HCT116 (cell line): ENCODE measurements at regions not wholly inside any gene's neighbourhood (a gene's known extent, or its start where the extent isn't known, plus 50 kb on each side); places are given as distances from the start of the nearest gene placed in this dataset.

ENCODE experiments used
- ATAC-seq: fragments of 200-7000 bp; cut with Tn5 transposase; 2 replicates; pipeline ENCODE4 v1.9.1; 2020; ENCODE audit warnings: mild to moderate bottlenecking, moderate library complexity
- BruUV-seq: library from RNA; stranded (reverse); fragments of 400-500 nt; replicated peaks from 2 replicates; lab custom pipeline; 2021; lab: Mats Ljungman, UMichigan
- CTCF ChIA-PET: fragments of 300-600 bp; sonication (Branson Sonifier 250); formaldehyde crosslinking; loops from one replicate; lab custom pipeline; 2021; ENCODE audit warnings: antibody characterized with exemption; lab: Charles Lee
- POLR2A ChIA-PET: fragments of 300-600, 350-600 bp; sonication (Branson Sonifier 250); formaldehyde crosslinking; loops from one replicate; lab custom pipeline; 2021; ENCODE audit warnings: antibody characterized with exemption; lab: Charles Lee
- RAD21 ChIA-PET, 2 experiments: fragments of 300-600 bp; sonication (Branson Sonifier 250); formaldehyde crosslinking; loops; one replicate each; lab custom pipeline; 2023; ENCODE audit warnings: low total read pairs in 2 of 2; ENCODE audit not compliant: uncharacterized antibody in 2 of 2, unreplicated experiment in 2 of 2, low non-redundant PET in 1 of 2; lab: Charles Lee
- DNase-seq: peaks from one replicate; pipeline ENCODE4 v3.0.0-alpha.2; 2010; ENCODE audit warnings: low read depth, low spot score
- H2AFZ ChIP-seq: fragments of 200-600 bp; shearing (Covaris generic), sonication (generic); 2 replicates; pipeline ENCODE4 v1.6.1; 2017; ENCODE audit warnings: low read depth, mixed run types, mixed read lengths, antibody characterized with exemption, low read length; ENCODE audit not compliant: poor library complexity, severe bottlenecking
- H3K27ac ChIP-seq: 2 replicates; pipeline ENCODE4 v1.5.1; 2012; ENCODE audit warnings: low read depth, low read length
- H3K27me3 ChIP-seq: fragments of 200-600 bp; sonication (generic); 2 replicates; pipeline ENCODE4 v1.6.1; 2016; ENCODE audit warnings: mixed run types, low read length, mixed read lengths; ENCODE audit not compliant: insufficient read depth
- H3K36me3 ChIP-seq, 2 experiments: fragments of 200-500 bp in 1 of 2; fragments of 200-600 bp in 1 of 2; sonication (Bioruptor generic) in 1 of 2; sonication (generic) in 1 of 2; 2 replicates each; pipeline versions ENCODE4 v1.5.1 to v1.6.1; 2014 to 2016; ENCODE audit warnings: low read length in 2 of 2, inconsistent platforms in 1 of 2, mixed read lengths in 1 of 2, mixed run types in 1 of 2; ENCODE audit not compliant: insufficient read depth in 2 of 2, control insufficient read depth in 1 of 2
- H3K4me1 ChIP-seq, 2 experiments: fragments of 200-600 bp in 1 of 2; sonication (generic) in 1 of 2; 2 replicates each; pipeline versions ENCODE4 v1.5.1 to v1.6.1; 2012 to 2017; ENCODE audit warnings: low read length in 2 of 2, inconsistent platforms in 1 of 2, mild to moderate bottlenecking in 1 of 2, mixed read lengths in 1 of 2, mixed run types in 1 of 2, moderate library complexity in 1 of 2; ENCODE audit not compliant: insufficient read depth in 2 of 2, control insufficient read depth in 1 of 2
- H3K4me2 ChIP-seq: fragments of 200-600 bp; sonication (generic); 2 replicates; pipeline ENCODE4 v1.6.1; 2017; ENCODE audit warnings: mixed run types, low read length, mixed read lengths
- H3K4me3 ChIP-seq, 2 experiments: fragments of 200-600 bp in 1 of 2; sonication (generic) in 1 of 2; replicated peaks in 1 of 2; 2 replicates each; pipeline ENCODE4 v1.5.1; 2011 to 2016; ENCODE audit warnings: low read length in 2 of 2, control low read depth in 1 of 2, low read depth in 1 of 2, mild to moderate bottlenecking in 1 of 2, mixed read lengths in 1 of 2, mixed run types in 1 of 2
- H3K79me2 ChIP-seq: fragments of 200-600 bp; sonication (generic); 2 replicates; pipeline ENCODE4 v1.6.1; 2017; ENCODE audit warnings: mild to moderate bottlenecking, mixed run types, low read length, moderate library complexity, mixed read lengths; ENCODE audit not compliant: insufficient read depth
- H3K9ac ChIP-seq: fragments of 200-600 bp; sonication (generic); 2 replicates; pipeline ENCODE4 v1.6.1; 2016; ENCODE audit warnings: low read length, mixed read lengths
- H3K9me2 ChIP-seq: fragments of 200-600 bp; sonication (generic), shearing (Covaris generic); 2 replicates; pipeline ENCODE4 v1.6.1; 2017; ENCODE audit warnings: mixed run types, mild to moderate bottlenecking, moderate library complexity; ENCODE audit not compliant: insufficient read depth
- H3K9me3 ChIP-seq, 2 experiments: fragments of 200-500 bp in 1 of 2; fragments of 200-600 bp in 1 of 2; sonication (Bioruptor generic) in 1 of 2; sonication (generic) in 1 of 2; 2 replicates each; pipeline ENCODE4 v1.6.1; 2014 to 2017; ENCODE audit warnings: low read length in 2 of 2, mixed read lengths in 2 of 2, inconsistent platforms in 1 of 2, low read depth in 1 of 2, mild to moderate bottlenecking in 1 of 2, mixed run types in 1 of 2, moderate library complexity in 1 of 2; ENCODE audit not compliant: control insufficient read depth in 1 of 2, insufficient read depth in 1 of 2
- H4K20me1 ChIP-seq: fragments of 200-600 bp; sonication (generic), shearing (Covaris generic); 2 replicates; pipeline ENCODE4 v1.6.1; 2017; ENCODE audit warnings: mixed run types, mild to moderate bottlenecking, moderate library complexity; ENCODE audit not compliant: insufficient read depth
- ATF3 ChIP-seq: IDR thresholded peaks from 2 replicates; pipeline ENCODE4 v1.6.1; 2012
- CBX3 ChIP-seq: IDR thresholded peaks from 2 replicates; pipeline ENCODE4 v1.6.1; 2012; ENCODE audit warnings: low read depth
- CTCF ChIP-seq, 3 experiments: fragments of 200-600 bp in 1 of 3; sonication (generic) in 1 of 3; IDR thresholded peaks in 2 of 3; conservative IDR thresholded peaks in 1 of 3; 2 replicates each; pipeline ENCODE4 v1.5.1; 2012 to 2017; ENCODE audit warnings: low read depth in 2 of 3, low read length in 2 of 3, antibody characterized with exemption in 1 of 3, borderline replicate concordance in 1 of 3, control low read depth in 1 of 3, mild to moderate bottlenecking in 1 of 3, mixed read lengths in 1 of 3, mixed run types in 1 of 3, moderate library complexity in 1 of 3; ENCODE audit not compliant: insufficient read depth in 1 of 3
- EZH2phosphoT487 ChIP-seq: fragments of 200-600 bp; IDR thresholded peaks from 2 replicates; pipeline ENCODE4 v1.6.1; 2018; ENCODE audit warnings: antibody characterized with exemption, borderline replicate concordance
- FOSL1 ChIP-seq: IDR thresholded peaks from 2 replicates; pipeline ENCODE4 v1.6.1; 2012; ENCODE audit warnings: low read depth
- MAX ChIP-seq: IDR thresholded peaks from 2 replicates; pipeline ENCODE4 v1.6.1; 2012
- POLR2A ChIP-seq: IDR thresholded peaks from 2 replicates; pipeline ENCODE4 v1.7.0; 2011; ENCODE audit warnings: borderline replicate concordance; ENCODE audit not compliant: insufficient read depth, insufficient read length; ENCODE audit errors: extremely low read depth
- POLR2AphosphoS5 ChIP-seq: IDR thresholded peaks from 2 replicates; pipeline ENCODE4 v1.6.1; 2011; ENCODE audit warnings: mild to moderate bottlenecking, low read depth, low read length, moderate library complexity
- REST ChIP-seq: IDR thresholded peaks from 2 replicates; pipeline ENCODE4 v1.6.1; 2012; ENCODE audit warnings: low read depth
- YY1 ChIP-seq: IDR thresholded peaks from 2 replicates; pipeline ENCODE4 v1.6.1; 2011; ENCODE audit warnings: low read length, low read depth, moderate library complexity, mild to moderate bottlenecking; ENCODE audit not compliant: insufficient replicate concordance; ENCODE audit errors: extremely low read depth
- ZFX ChIP-seq: fragments of 450-650 bp; IDR thresholded peaks from 2 replicates; pipeline ENCODE4 v1.6.1; 2017
- ZNF274 ChIP-seq: fragments of 200-500 bp; sonication (Bioruptor generic); IDR thresholded peaks from 2 replicates; pipeline ENCODE4 v1.6.1; 2014; ENCODE audit warnings: mild to moderate bottlenecking, low read depth, low read length, inconsistent platforms
- intact Hi-C: fragments of 100-400 bp; cut with micrococcal nuclease; formaldehyde crosslinking; loops from 2 replicates; pipeline ENCODE4 v1.10.0; 2022

- Histone ChIP-seq H3K79me2 (no peaks in the 10 kb centered on the region), H3K27ac (no peak overlapping the region), H3K4me1 (no peaks in the 10 kb centered on the region), H3K9me3 (no peaks in the 10 kb centered on the region), H4K20me1 (no peaks in the 10 kb centered on the region), H2AFZ (no peak overlapping the region), H3K27me3 (peaks cover 43% of the 10 kb centered on the region), H3K4me3 (no peak overlapping the region), H3K36me3 (no peaks in the 10 kb centered on the region), H3K9me2 (no peaks in the 10 kb centered on the region), H3K4me2 (no peak overlapping the region)
- no TSS peak for BruUV-seq
- CTCF ChIA-PET: no interaction called here
- intact Hi-C loops: no loop called here
- DNase-seq: no peak
- POLR2A ChIA-PET: no interaction called here
- RAD21 ChIA-PET: no interaction called here
- TF ChIP-seq MAX (no peak), EZH2phosphoT487 (no peak), FOSL1 (no peak), CBX3 (no peak), ZNF274 (no peak), ATF3 (no peak), CTCF (IDR thresholded peaks at IDR 0.05 in 2 of 3, conservative IDR thresholded peaks at IDR 0.05 in 1 of 3; ENCODE audit: borderline replicate concordance in 1 of 3, insufficient read depth in 1 of 3, low read depth in 2 of 3, low read length in 2 of 3) (no peak), ZFX (no peak), REST (no peak), POLR2AphosphoS5 (no peak), POLR2A (no peak), YY1 (no peak)
- TF ChIP-seq, all 23 proteins: peak for 0
- no peak overlapping the region for H3K9ac ChIP-seq
- no peak for ATAC-seq
Measured at GRCh38 chr17:5800131-5800530, 215.8 kb upstream of the NLRP1 start.
